Heart left ventricle (tissue), 16 donors: ENCODE measurements at regions not wholly inside any gene's neighbourhood (a gene's known extent, or its start where the extent isn't known, plus 50 kb on each side); places are given as distances from the start of the nearest gene placed in this dataset.
A peak's percentile ranks its signal among the peaks of the same experiment; 100 is the strongest.

ENCODE experiments used
- ATAC-seq, 4 donors: fragments of 200-7000 bp; cut with Tn5 transposase; one replicate each; pipeline ENCODE4 v1.9.1; 2020 to 2022; ENCODE audit warnings: moderate library complexity in 4 of 4, mild to moderate bottlenecking in 3 of 4, moderate number of reproducible peaks in 1 of 4
- DNase-seq, 5 donors: peaks; one replicate each; pipeline ENCODE4 v3.0.0-alpha.2; 2020
- H3K27ac ChIP-seq, 12 donors: fragments of 200-600 bp; sonication (generic) in 4 of 12; one replicate each; pipeline versions ENCODE4 v1.5.0 to v1.8.0; 2016 to 2022; ENCODE audit warnings: mild to moderate bottlenecking in 2 of 12
- H3K27me3 ChIP-seq, 9 donors: fragments of 200-600 bp; sonication (generic) in 2 of 9; one replicate each; pipeline versions ENCODE4 v1.5.1 to v1.8.0; 2016 to 2022; ENCODE audit warnings: mild to moderate bottlenecking in 3 of 9
- H3K36me3 ChIP-seq, 9 donors: fragments of 200-600 bp; sonication (generic) in 2 of 9; one replicate each; pipeline versions ENCODE4 v1.5.0 to v1.8.0; 2018 to 2022; ENCODE audit warnings: mild to moderate bottlenecking in 2 of 9
- H3K4me1 ChIP-seq, 12 donors: fragments of 200-600 bp; sonication (generic) in 4 of 12; one replicate each; pipeline versions ENCODE4 v1.5.0 to v1.8.0; 2016 to 2022; ENCODE audit warnings: mild to moderate bottlenecking in 3 of 12
- H3K4me3 ChIP-seq, 12 donors: fragments of 200-600 bp; sonication (generic) in 4 of 12; one replicate each; pipeline versions ENCODE4 v1.5.0 to v1.8.0; 2017 to 2022; ENCODE audit warnings: mild to moderate bottlenecking in 9 of 12, moderate library complexity in 4 of 12
- H3K9me3 ChIP-seq, 12 donors: fragments of 200-600 bp; sonication (generic) in 4 of 12; one replicate each; pipeline versions ENCODE4 v1.5.0 to v1.8.0; 2016 to 2022; ENCODE audit warnings: mild to moderate bottlenecking in 1 of 12
- POLR2A ChIP-seq, 2 donors: fragments of 450-650 bp; IDR thresholded peaks; one replicate each; pipeline ENCODE4 v1.6.1; 2017; ENCODE audit warnings: antibody characterized with exemption in 2 of 2, mild to moderate bottlenecking in 2 of 2, moderate library complexity in 2 of 2
- WGBS, 4 donors: extraction: QIAGEN DNeasy Blood & Tissue Kit in 2 of 4; methylation state at CpG; one replicate each; pipeline versions ENCODE4 v1.1.5 to v1.1.7; 2013 to 2018; 5-methylcytosine and 5-hydroxymethylcytosine counted together
- intact Hi-C, 10 donors: fragments of 100-400 bp; cut with DNase I; formaldehyde crosslinking; loops; one replicate each; pipeline versions ENCODE4 v1.11.1 to v1.14.2; 2022
- TF ChIP-seq, protein P1 (sequence below), 12 donors: fragments of 200-600 bp; sonication (generic) in 4 of 12; IDR thresholded peaks; one replicate each; pipeline versions ENCODE4 v1.5.0 to v1.8.0; 2018 to 2022; ENCODE audit warnings: antibody characterized with exemption in 12 of 12, mild to moderate bottlenecking in 5 of 12
- donor health status: ischemic (EF 13 %, LVEDD 7.1; RV severe dilation, severe dysfunction).
- donor health status: healthy with polysubstance abuse.
- donor health status: DM: no; HTN: yes; CAD: no.
- donor health status: DM: no; HTN: no; CAD: no.
- donor health status: ischemic (EF 25% LVEDD 6.9; RV normal size, moderate dysfunction).
- donor health status: ischemic (EF 25% LVEDD 5.7; RV mildly dilated, moderate dysfunction).
- donor health status: healthy.
- donor health status: DM: yes; HTN: yes; CAD: no.
- donor health status: ischemic (EF 35%, LVEDD 5.7; RV mildly dilated, moderate dysfunction).
- donor health status: nonischemic (EF 11% LVEDD 7.7; RV severe dilation, severe dysfunction).
- donor health status: DM: yes; HTN: yes; CAD: no.
- donor health status: PGD.
- donor health status: ischemic (EF 29% LVEDD 5.4; RV normal size, mild dysfunction).
- donor health status: nonischemic (EF 23%, LVEDD 6.1; RV moderate dilation, normal function).

DNA sequence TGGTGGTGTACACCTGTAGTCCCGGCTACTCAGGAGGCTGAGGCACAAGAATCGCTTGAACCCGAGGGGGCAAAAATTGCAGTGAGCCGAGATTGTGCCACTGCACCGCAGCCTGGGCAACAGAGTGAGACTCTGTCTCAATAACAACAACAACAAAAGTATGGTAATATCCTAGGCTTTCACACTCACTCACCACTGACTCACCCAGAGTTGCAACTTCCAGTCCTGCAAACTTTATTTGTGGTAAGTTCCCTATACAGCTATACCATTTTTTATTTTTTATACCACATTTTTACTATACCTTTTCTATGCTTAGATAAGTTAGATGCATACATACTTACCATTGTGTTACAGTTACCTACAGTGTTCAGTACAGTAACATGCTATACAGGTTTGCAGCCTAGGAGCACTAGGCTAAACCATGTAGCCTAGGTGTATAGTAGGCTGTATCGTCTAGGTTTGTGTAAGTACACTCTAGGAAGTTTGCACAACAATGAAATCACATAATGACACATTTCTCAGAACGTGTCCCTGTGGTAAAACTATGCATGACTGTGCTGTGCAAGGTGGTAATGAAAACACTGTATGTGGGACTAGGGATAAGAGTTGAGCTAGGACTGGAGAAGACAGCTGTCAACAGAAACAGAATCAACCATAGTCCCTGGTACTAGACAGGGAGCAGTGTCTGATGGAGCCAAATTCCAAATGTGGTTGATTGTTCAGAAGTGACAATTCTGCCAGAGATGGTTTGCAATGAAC is 109.5 kb upstream of the RAD23B start:
- DNase-seq (no peak), ATAC-seq (no peak)
- intact Hi-C loops: loop anchor here in 9 of 10 donors (2.0 to 10.0 kb wide), 10 partner anchors 79 to 1331 kb away; partner anchors contain the start of gene ZNF462 (in 4 of the 9)
- H3K36me3 ChIP-seq: no peaks in the 10 kb centered on the region
- no peaks in the 10 kb centered on the region for H3K27me3 ChIP-seq
- no peak overlapping the region for H3K4me3 ChIP-seq
- H3K27ac ChIP-seq: peak overlapping the region in 2 of 12 donors; percentile 52 to 83
- TF ChIP-seq, protein P1, sequence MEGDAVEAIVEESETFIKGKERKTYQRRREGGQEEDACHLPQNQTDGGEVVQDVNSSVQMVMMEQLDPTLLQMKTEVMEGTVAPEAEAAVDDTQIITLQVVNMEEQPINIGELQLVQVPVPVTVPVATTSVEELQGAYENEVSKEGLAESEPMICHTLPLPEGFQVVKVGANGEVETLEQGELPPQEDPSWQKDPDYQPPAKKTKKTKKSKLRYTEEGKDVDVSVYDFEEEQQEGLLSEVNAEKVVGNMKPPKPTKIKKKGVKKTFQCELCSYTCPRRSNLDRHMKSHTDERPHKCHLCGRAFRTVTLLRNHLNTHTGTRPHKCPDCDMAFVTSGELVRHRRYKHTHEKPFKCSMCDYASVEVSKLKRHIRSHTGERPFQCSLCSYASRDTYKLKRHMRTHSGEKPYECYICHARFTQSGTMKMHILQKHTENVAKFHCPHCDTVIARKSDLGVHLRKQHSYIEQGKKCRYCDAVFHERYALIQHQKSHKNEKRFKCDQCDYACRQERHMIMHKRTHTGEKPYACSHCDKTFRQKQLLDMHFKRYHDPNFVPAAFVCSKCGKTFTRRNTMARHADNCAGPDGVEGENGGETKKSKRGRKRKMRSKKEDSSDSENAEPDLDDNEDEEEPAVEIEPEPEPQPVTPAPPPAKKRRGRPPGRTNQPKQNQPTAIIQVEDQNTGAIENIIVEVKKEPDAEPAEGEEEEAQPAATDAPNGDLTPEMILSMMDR (IDR thresholded peaks at IDR 0.05): no peak
- no peak for TF ChIP-seq POLR2A (IDR thresholded peaks at IDR 0.05)
- H3K4me1 ChIP-seq: peaks cover 0 to 30% (median 19%) of the 10 kb centered on the region in 12 donors
- WGBS, 4 donors: 85 to 91% (median 87%) methylated on average over 7 of the region's 7 CpGs
- no peaks in the 10 kb centered on the region for H3K9me3 ChIP-seq

DNA sequence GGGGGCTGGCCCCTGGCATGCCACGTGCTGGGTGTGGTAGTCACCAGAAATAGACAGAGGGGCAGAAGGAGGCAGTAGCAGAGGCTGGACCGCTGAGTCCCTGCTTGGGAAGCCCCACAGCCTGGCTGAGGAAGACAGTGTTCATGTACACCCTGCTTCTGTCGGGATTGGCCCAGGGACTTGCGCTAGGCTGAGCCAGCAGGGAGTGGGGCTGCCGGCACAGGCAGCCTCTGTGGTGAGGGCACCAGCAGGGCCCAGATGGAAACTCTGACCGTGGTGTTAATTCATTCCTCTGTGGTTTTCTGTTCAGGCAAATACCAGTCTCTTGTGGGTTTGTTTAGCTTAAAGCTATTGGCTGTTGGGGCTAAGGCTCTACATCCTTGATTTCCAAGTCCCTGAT is 108.6 kb upstream of the RAD23B start:
- no peaks in the 10 kb centered on the region for H3K36me3 ChIP-seq
- ATAC-seq: peak in 1 of 4 donors; percentile 12
- H3K4me3 ChIP-seq: no peak overlapping the region
- H3K27ac ChIP-seq: peak overlapping the region in 11 of 12 donors; percentile 16 to 87 (median 70)
- no peak for DNase-seq
- intact Hi-C loops: loop anchor here in 9 of 10 donors (2.0 to 10.0 kb wide), 10 partner anchors 78 to 1332 kb away; partner anchors contain the start of gene ZNF462 (in 4 of the 9)
- peaks cover 0 to 30% (median 19%) of the 10 kb centered on the region in 12 donors for H3K4me1 ChIP-seq
- TF ChIP-seq, protein P1 (IDR thresholded peaks at IDR 0.05): no peak
- TF ChIP-seq POLR2A (IDR thresholded peaks at IDR 0.05): no peak
- H3K27me3 ChIP-seq: no peaks in the 10 kb centered on the region
- 79 to 83% (median 81%) methylated on average over 6 of the region's 6 CpGs for WGBS, 4 donors
- no peaks in the 10 kb centered on the region for H3K9me3 ChIP-seq

DNA sequence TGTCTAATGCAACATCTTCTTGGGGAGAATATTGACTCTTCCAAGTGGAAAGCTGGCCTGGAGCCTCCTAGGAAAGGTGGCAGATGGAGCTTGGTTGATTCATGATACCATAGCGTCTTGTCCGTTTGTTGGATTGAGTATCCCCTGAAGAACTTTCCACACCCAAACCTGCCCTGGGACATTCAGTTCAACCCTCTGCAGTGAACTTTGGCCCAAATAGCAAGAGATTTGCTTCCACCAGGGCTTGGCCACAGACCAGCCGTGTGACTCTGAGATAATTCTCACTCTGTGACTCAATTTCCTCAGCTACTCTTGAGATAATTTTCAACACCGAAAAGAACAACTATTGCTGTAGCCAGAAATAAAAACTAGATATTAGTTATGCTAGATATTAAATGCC is 108.0 kb upstream of the RAD23B start:
- Histone ChIP-seq H3K9me3 (no peaks in the 10 kb centered on the region), H3K27me3 (no peaks in the 10 kb centered on the region), H3K4me3 (no peak overlapping the region), H3K27ac (peak overlapping the region; percentile 16 to 87 (median 70)), H3K4me1 (peaks cover 0 to 30% (median 19%) of the 10 kb centered on the region in 12 donors), H3K36me3 (no peaks in the 10 kb centered on the region)
- peak; percentile 59 to 81 (median 70) for ATAC-seq
- TF ChIP-seq, protein P1 (IDR thresholded peaks at IDR 0.05): no peak
- TF ChIP-seq POLR2A (IDR thresholded peaks at IDR 0.05): no peak
- peak; percentile 40 to 74 (median 63) for DNase-seq
- intact Hi-C loops: loop anchor here in 6 of 10 donors (2.0 to 10.0 kb wide), 6 partner anchors 78 to 1330 kb away; partner anchors contain the start of gene ZNF462 (in 1 of the 6)
- 29 to 39% (median 35%) methylated on average over 4 of the region's 4 CpGs for WGBS, 4 donors

DNA sequence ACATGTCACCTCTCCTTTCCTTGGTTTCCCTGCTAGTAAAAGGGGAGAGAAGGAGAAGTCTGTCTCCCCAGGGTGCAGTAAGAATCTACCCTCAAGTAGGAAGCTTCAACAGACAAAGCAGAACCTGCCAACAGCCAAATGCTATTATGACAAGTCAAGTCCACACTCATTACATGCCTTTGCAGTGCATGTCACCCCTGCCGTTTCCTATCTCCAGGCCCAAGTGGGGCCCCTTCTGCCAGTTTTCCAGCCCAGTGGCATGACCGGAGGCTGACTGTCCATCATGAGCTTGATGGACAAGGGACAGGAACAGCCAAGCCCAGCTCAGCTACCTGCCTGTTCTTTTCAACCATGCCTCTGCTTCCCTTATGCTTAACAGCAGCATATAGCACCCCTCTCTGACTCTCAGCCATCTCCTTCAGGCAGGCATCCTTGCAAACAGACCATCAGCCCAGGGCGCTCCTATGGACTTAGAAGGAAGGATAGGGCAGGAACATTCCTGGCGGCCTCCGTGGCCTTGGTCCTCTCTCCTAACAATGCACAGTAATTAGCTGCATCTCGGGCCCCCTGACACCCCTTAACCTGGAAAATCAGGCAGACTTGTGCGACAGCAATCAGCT is 107.2 kb upstream of the RAD23B start:
- DNase-seq (peak; percentile 28 to 77 (median 68)), ATAC-seq (peak; percentile 62 to 80 (median 75))
- H3K9me3 ChIP-seq: no peaks in the 10 kb centered on the region
- H3K36me3 ChIP-seq: no peaks in the 10 kb centered on the region
- TF ChIP-seq, protein P1 (IDR thresholded peaks at IDR 0.05): no peak
- TF ChIP-seq POLR2A (IDR thresholded peaks at IDR 0.05): no peak
- H3K4me1 ChIP-seq: peaks cover 0 to 30% (median 19%) of the 10 kb centered on the region in 12 donors
- no peak overlapping the region for H3K4me3 ChIP-seq
- no peaks in the 10 kb centered on the region for H3K27me3 ChIP-seq
- H3K27ac ChIP-seq: peak overlapping the region in 11 of 12 donors; percentile 45 to 87 (median 70)
- intact Hi-C loops: loop anchor here in 6 of 10 donors (2.0 to 10.0 kb wide), 6 partner anchors 77 to 1331 kb away; partner anchors contain the start of gene ZNF462 (in 1 of the 6)
- WGBS, 4 donors: 68 to 79% (median 76%) methylated on average over 7 of the region's 7 CpGs
